Prostate gland (tissue), 2 donors: ENCODE measurements at regions not wholly inside any gene's neighbourhood (a gene's known extent, or its start where the extent isn't known, plus 50 kb on each side); places are given as distances from the start of the nearest gene placed in this dataset.

Experiments
- POLR2A ChIP-seq: fragments of 450-650 bp; IDR thresholded peaks from one replicate; pipeline ENCODE4 v1.6.1; 2016; ENCODE audit warnings: antibody characterized with exemption, mild to moderate bottlenecking
- POLR2AphosphoS5 ChIP-seq: sonication (generic); formaldehyde crosslinking; IDR thresholded peaks from one replicate; pipeline ENCODE4 v1.6.1; 2017; ENCODE audit warnings: antibody characterized with exemption
- TF ChIP-seq, protein P1 (sequence below), 4 experiments: fragments of 200-600 bp in 2 of 4; fragments of 450-650 bp in 2 of 4; sonication (generic) in 2 of 4; IDR thresholded peaks; 1 replicate in 3 of 4; 2 replicates in 1 of 4; pipeline ENCODE4 v1.5.1; 2016 to 2019; ENCODE audit warnings: antibody characterized with exemption in 4 of 4, mild to moderate bottlenecking in 2 of 4, moderate library complexity in 2 of 4

DNA sequence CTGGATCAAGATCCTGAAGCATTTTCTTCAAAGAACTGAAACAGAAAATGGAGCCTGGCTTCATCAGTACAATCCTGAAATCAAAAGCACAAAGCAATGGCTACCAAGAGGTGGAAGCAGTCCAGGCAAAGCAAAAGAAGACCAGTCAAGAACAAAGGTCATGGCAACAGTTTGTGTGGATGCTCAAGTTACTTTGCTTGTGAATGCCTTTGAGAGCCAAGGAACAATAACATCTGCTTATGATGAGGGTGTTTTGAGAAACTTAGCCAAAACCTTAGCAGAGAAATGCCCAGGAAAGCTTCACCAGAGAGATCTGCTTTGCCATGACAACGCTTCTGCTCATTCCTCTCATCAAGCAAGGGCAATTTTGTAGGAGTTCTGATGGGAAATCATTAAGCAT is 723.1 kb downstream of the TMEM182 start:
- TF ChIP-seq, protein P1, sequence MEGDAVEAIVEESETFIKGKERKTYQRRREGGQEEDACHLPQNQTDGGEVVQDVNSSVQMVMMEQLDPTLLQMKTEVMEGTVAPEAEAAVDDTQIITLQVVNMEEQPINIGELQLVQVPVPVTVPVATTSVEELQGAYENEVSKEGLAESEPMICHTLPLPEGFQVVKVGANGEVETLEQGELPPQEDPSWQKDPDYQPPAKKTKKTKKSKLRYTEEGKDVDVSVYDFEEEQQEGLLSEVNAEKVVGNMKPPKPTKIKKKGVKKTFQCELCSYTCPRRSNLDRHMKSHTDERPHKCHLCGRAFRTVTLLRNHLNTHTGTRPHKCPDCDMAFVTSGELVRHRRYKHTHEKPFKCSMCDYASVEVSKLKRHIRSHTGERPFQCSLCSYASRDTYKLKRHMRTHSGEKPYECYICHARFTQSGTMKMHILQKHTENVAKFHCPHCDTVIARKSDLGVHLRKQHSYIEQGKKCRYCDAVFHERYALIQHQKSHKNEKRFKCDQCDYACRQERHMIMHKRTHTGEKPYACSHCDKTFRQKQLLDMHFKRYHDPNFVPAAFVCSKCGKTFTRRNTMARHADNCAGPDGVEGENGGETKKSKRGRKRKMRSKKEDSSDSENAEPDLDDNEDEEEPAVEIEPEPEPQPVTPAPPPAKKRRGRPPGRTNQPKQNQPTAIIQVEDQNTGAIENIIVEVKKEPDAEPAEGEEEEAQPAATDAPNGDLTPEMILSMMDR (IDR thresholded peaks at IDR 0.05), result no peak
- no peak for TF ChIP-seq POLR2A
- TF ChIP-seq POLR2AphosphoS5, result no peak
